H1 (cell line): ENCODE measurements at regions not wholly inside any gene's neighbourhood (a gene's known extent, or its start where the extent isn't known, plus 50 kb on each side); places are given as distances from the start of the nearest gene placed in this dataset.

Source experiments
- CTCF ChIA-PET: fragments of 300-600 bp; sonication (Branson Sonifier 250); formaldehyde crosslinking; loops from one replicate; lab custom pipeline; 2021; ENCODE audit not compliant: partially characterized antibody; lab: Charles Lee
- POLR2A ChIA-PET: fragments of 300-600 bp; sonication (Branson Sonifier 250); formaldehyde crosslinking; loops from one replicate; lab custom pipeline; 2021; ENCODE audit warnings: inconsistent platforms; ENCODE audit not compliant: partially characterized antibody; lab: Charles Lee
- DNase-seq, 2 experiments: peaks; one replicate each; pipeline versions ENCODE4 v3.0.0 to v3.0.0-alpha.2; 2010 to 2022; ENCODE audit warnings: low spot score in 2 of 2, low read depth in 1 of 2, mixed read lengths in 1 of 2
- FAIRE-seq: peaks from 2 replicates; lab custom pipeline; 2011; peaks lifted over from hg19 to GRCh38; lab: Jason Lieb, UNC
- H2AFZ ChIP-seq: 2 replicates; pipeline ENCODE4 v1.8.1; 2012; ENCODE audit warnings: low read length, inconsistent platforms
- H2AK5ac ChIP-seq: 2 replicates; pipeline ENCODE4 v1.6.1; 2013; ENCODE audit warnings: low read depth, low read length
- H2BK120ac ChIP-seq: replicated peaks from 2 replicates; pipeline ENCODE3; 2013; ENCODE audit warnings: low read depth, low read length, inconsistent platforms
- H2BK12ac ChIP-seq: 2 replicates; pipeline ENCODE4 v1.6.1; 2013; ENCODE audit warnings: low read depth, low read length
- H2BK15ac ChIP-seq: 2 replicates; pipeline ENCODE4 v1.6.1; 2013; ENCODE audit warnings: low read length
- H2BK20ac ChIP-seq: 2 replicates; pipeline ENCODE4 v1.6.1; 2013; ENCODE audit warnings: low read length
- H2BK5ac ChIP-seq: 2 replicates; pipeline ENCODE4 v1.6.1; 2013; ENCODE audit warnings: low read depth, low read length
- H3K14ac ChIP-seq: 2 replicates; pipeline ENCODE4 v1.6.1; 2013; ENCODE audit warnings: inconsistent platforms; ENCODE audit not compliant: insufficient read length
- H3K18ac ChIP-seq: 2 replicates; pipeline ENCODE4 v1.6.1; 2013; ENCODE audit warnings: low read length; ENCODE audit errors: extremely low read depth
- H3K23ac ChIP-seq: 2 replicates; pipeline ENCODE4 v1.6.1; 2013; ENCODE audit warnings: inconsistent platforms; ENCODE audit not compliant: insufficient read length
- H3K23me2 ChIP-seq: 2 replicates; pipeline ENCODE4 v1.6.1; 2013; ENCODE audit warnings: low read depth, low read length
- H3K27ac ChIP-seq: 2 replicates; pipeline ENCODE4 v1.6.1; 2011; ENCODE audit warnings: low read depth, low read length, inconsistent platforms
- H3K27me3 ChIP-seq, 4 experiments: replicated peaks in 1 of 4; 1 replicate in 1 of 4; 2 replicates in 3 of 4; pipeline versions ENCODE4 v1.6.1 to v1.8.1; 2011 to 2013; ENCODE audit warnings: low read length in 3 of 4, mild to moderate bottlenecking in 3 of 4, inconsistent platforms in 2 of 4, mixed read lengths in 2 of 4, moderate library complexity in 1 of 4; ENCODE audit not compliant: control insufficient read depth in 3 of 4, insufficient read depth in 3 of 4; ENCODE audit errors: extremely low read depth in 1 of 4
- H3K36me3 ChIP-seq, 4 experiments: 2 replicates each; pipeline versions ENCODE4 v1.6.1 to v1.8.1; 2011 to 2013; ENCODE audit warnings: mild to moderate bottlenecking in 4 of 4, low read length in 3 of 4, moderate library complexity in 2 of 4, control low read depth in 1 of 4, inconsistent platforms in 1 of 4; ENCODE audit not compliant: insufficient read depth in 4 of 4, control insufficient read depth in 2 of 4
- H3K4ac ChIP-seq: replicated peaks from 2 replicates; pipeline ENCODE3; 2013; ENCODE audit warnings: low read length, low read depth, mixed read lengths, inconsistent platforms; ENCODE audit not compliant: insufficient read length
- H3K4me1 ChIP-seq, 4 experiments: replicated peaks in 1 of 4; 1 replicate in 1 of 4; 2 replicates in 3 of 4; pipeline versions ENCODE4 v1.6.1 to v1.8.1; 2011 to 2013; ENCODE audit warnings: low read length in 3 of 4, inconsistent platforms in 2 of 4, mixed read lengths in 1 of 4; ENCODE audit not compliant: insufficient read depth in 4 of 4, control insufficient read depth in 3 of 4
- H3K4me2 ChIP-seq, 2 experiments: 2 replicates each; pipeline versions ENCODE4 v1.6.1 to v1.8.1; 2011 to 2013; ENCODE audit warnings: low read depth in 2 of 2, low read length in 2 of 2, control low read depth in 1 of 2, inconsistent platforms in 1 of 2, mild to moderate bottlenecking in 1 of 2; ENCODE audit not compliant: insufficient read depth in 1 of 2
- H3K4me3 ChIP-seq, 4 experiments: fragments of 200-600, 300-600 bp in 1 of 4; sonication (generic), shearing (Covaris generic), sonication (Bioruptor Twin) in 1 of 4; 2 replicates each; pipeline versions ENCODE4 v1.5.1 to v1.8.1; 2011 to 2016; ENCODE audit warnings: low read length in 4 of 4, low read depth in 3 of 4, control low read depth in 2 of 4, inconsistent platforms in 2 of 4, mild to moderate bottlenecking in 2 of 4, mixed read lengths in 1 of 4, moderate library complexity in 1 of 4; ENCODE audit not compliant: insufficient read depth in 2 of 4; ENCODE audit errors: extremely low read depth in 1 of 4
- H3K56ac ChIP-seq: replicated peaks from 2 replicates; pipeline ENCODE3; 2013; ENCODE audit warnings: low read depth, mild to moderate bottlenecking, mixed read lengths, low read length, inconsistent platforms; ENCODE audit not compliant: insufficient read length
- H3K79me1 ChIP-seq: 2 replicates; pipeline ENCODE4 v1.6.1; 2013; ENCODE audit warnings: low read depth, low read length, control low read depth
- H3K79me2 ChIP-seq, 2 experiments: 2 replicates each; pipeline versions ENCODE4 v1.6.1 to v1.8.1; 2012 to 2013; ENCODE audit warnings: low read length in 2 of 2, mild to moderate bottlenecking in 2 of 2, inconsistent platforms in 1 of 2; ENCODE audit not compliant: insufficient read depth in 2 of 2, control insufficient read depth in 1 of 2
- H3K9ac ChIP-seq, 4 experiments: replicated peaks in 1 of 4; 1 replicate in 1 of 4; 2 replicates in 3 of 4; pipeline versions ENCODE4 v1.6.1 to v1.8.1; 2011 to 2013; ENCODE audit warnings: low read depth in 3 of 4, low read length in 3 of 4, control low read depth in 2 of 4, mild to moderate bottlenecking in 2 of 4, moderate library complexity in 2 of 4, inconsistent platforms in 1 of 4; ENCODE audit errors: extremely low read depth in 1 of 4
- H3K9me3 ChIP-seq, 2 experiments: 2 replicates each; pipeline versions ENCODE4 v1.6.1 to v1.8.1; 2012 to 2013; ENCODE audit warnings: mild to moderate bottlenecking in 2 of 2, moderate library complexity in 2 of 2, control low read depth in 1 of 2, inconsistent platforms in 1 of 2, low read depth in 1 of 2, low read length in 1 of 2, mixed read lengths in 1 of 2; ENCODE audit not compliant: insufficient read depth in 2 of 2
- H4K20me1 ChIP-seq, 2 experiments: replicated peaks in 1 of 2; 2 replicates each; pipeline versions ENCODE3 to v1.8.1; 2011 to 2013; ENCODE audit warnings: inconsistent platforms in 2 of 2, low read length in 2 of 2, mild to moderate bottlenecking in 1 of 2; ENCODE audit not compliant: insufficient read depth in 2 of 2, control insufficient read depth in 1 of 2
- H4K5ac ChIP-seq: 2 replicates; pipeline ENCODE4 v1.6.1; 2013; ENCODE audit warnings: low read length, low read depth, mixed read lengths, inconsistent platforms; ENCODE audit not compliant: insufficient read length
- H4K8ac ChIP-seq: 2 replicates; pipeline ENCODE4 v1.8.0; 2013; ENCODE audit warnings: mild to moderate bottlenecking, moderate library complexity, low read length, inconsistent platforms; ENCODE audit not compliant: insufficient read depth; ENCODE audit errors: extremely low read depth
- H4K91ac ChIP-seq: replicated peaks from 2 replicates; pipeline ENCODE3; 2013; ENCODE audit warnings: low read length, mixed read lengths, inconsistent platforms; ENCODE audit not compliant: insufficient read length
- BRCA1 ChIP-seq: IDR thresholded peaks from 2 replicates; pipeline ENCODE4 v1.6.1; 2012; ENCODE audit warnings: low read depth, low read length, improper control_type of control experiment
- HDAC6 ChIP-seq: IDR thresholded peaks from one replicate; pipeline ENCODE4 v1.7.1; 2012; ENCODE audit warnings: low read depth, mild to moderate bottlenecking, inconsistent platforms, low read length, moderate library complexity
- TAF1 ChIP-seq: IDR thresholded peaks from 2 replicates; pipeline ENCODE4 v1.6.1; 2011; ENCODE audit warnings: mild to moderate bottlenecking, low read depth, low read length
- WGBS, 2 experiments: shearing (Covaris generic) in 1 of 2; methylation state at CpG; one replicate each; pipeline versions ENCODE4 v1.1.6 to v1.1.7; 2013 to 2015; ENCODE audit warnings: low lambda C conversion rate in 2 of 2, mixed read lengths in 2 of 2, inconsistent platforms in 1 of 2, low coverage in 1 of 2, missing lambda C conversion rate in 1 of 2; ENCODE audit not compliant: insufficient replicate concordance in 2 of 2, insufficient coverage in 1 of 2, insufficient read length in 1 of 2; ENCODE audit errors: extremely low coverage in 1 of 2, missing lambda C conversion rate in 1 of 2; 5-methylcytosine and 5-hydroxymethylcytosine counted together

DNA sequence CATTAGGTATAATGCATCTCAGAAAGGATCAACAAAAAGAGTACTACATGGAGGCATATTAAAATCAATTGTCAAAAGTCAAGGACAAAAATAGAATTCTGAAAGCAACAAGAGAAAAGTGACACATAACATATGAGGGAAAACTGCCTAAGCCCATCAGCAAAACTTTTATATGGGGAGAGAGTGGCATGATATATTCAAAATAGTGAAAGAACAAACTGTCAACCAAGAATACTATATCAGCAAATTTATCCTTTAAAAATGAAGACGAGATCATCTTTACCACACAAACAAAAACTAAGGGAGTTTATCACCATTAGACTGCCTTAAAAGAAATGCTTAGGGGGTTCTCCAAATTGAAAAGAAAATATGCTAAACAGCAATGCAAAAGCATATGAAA, 86.4 kb upstream of the CHRDL1 start:
- Histone ChIP-seq H3K23me2 (no peaks in the 10 kb centered on the region), H3K9me3 (peaks cover 0 to 7% of the 10 kb centered on the region in 2 experiments; a peak in 1 of 4 replicates), H3K27me3 (no peaks in the 10 kb centered on the region), H3K79me2 (no peaks in the 10 kb centered on the region), H4K20me1 (no peaks in the 10 kb centered on the region), H3K79me1 (no peaks in the 10 kb centered on the region), H2BK12ac (no peak overlapping the region), H2BK120ac (no peak overlapping the region), H2AK5ac (no peak overlapping the region), H2BK15ac (no peak overlapping the region), H3K27ac (no peak overlapping the region), H3K4ac (no peak overlapping the region), H3K14ac (no peak overlapping the region), H3K36me3 (no peaks in the 10 kb centered on the region), H3K18ac (no peak overlapping the region), H3K23ac (no peak overlapping the region), H4K91ac (no peak overlapping the region), H4K5ac (no peak overlapping the region), H3K9ac (no peak overlapping the region), H2BK20ac (no peak overlapping the region), H3K56ac (no peak overlapping the region), H3K4me1 (no peaks in the 10 kb centered on the region), H3K4me2 (no peak overlapping the region), H2AFZ (no peak overlapping the region), H3K4me3 (no peak overlapping the region), H2BK5ac (no peak overlapping the region), H4K8ac (no peak overlapping the region)
- POLR2A ChIA-PET, result no interaction called here
- CTCF ChIA-PET, result no interaction called here
- FAIRE-seq (no peak), DNase-seq (no peak)
- 80% methylated on average over 1 of the region's 1 CpG; no CpG with 5 or more reads in 1 of the 2 experiments for WGBS, 2 experiments
- no peak for TF ChIP-seq TAF1
- TF ChIP-seq HDAC6, result no peak
- TF ChIP-seq BRCA1, result no peak
